ENCODE measurements at regions not wholly inside any gene's neighbourhood (a gene's known extent, or its start where the extent isn't known, plus 50 kb on each side); places are given as distances from the start of the nearest gene placed in this dataset.

- DNase-seq: no peak
Observed at GRCh38 chr16:63008688-63009087, 972.5 kb upstream of the CDH8 start.

- no peak for DNase-seq
Observed at GRCh38 chr16:63005356-63005755, 969.1 kb upstream of the CDH8 start.

- no peak for DNase-seq
Observed at GRCh38 chr16:62989480-62989879, 953.2 kb upstream of the CDH8 start.

GRCh38 chr16:62985722-62986121 lies 949.5 kb upstream of the CDH8 start:
- DNase-seq: no peak

GRCh38 chr16:62978451-62978850 lies 942.2 kb upstream of the CDH8 start:
- no peak for DNase-seq

- no peak for DNase-seq
Observed at GRCh38 chr16:62977876-62978275, 941.6 kb upstream of the CDH8 start.

- no peak for DNase-seq
Observed at GRCh38 chr16:62974424-62974823, 938.2 kb upstream of the CDH8 start.

- DNase-seq: no peak
Observed at GRCh38 chr16:62970851-62971250, 934.6 kb upstream of the CDH8 start.

GRCh38 chr16:62969711-62970318 lies 933.6 kb upstream of the CDH8 start:
- no peak for DNase-seq

- DNase-seq: no peak
Observed at GRCh38 chr16:62967611-62968010, 931.4 kb upstream of the CDH8 start.

GRCh38 chr16:62967163-62967562 lies 930.9 kb upstream of the CDH8 start:
- DNase-seq: no peak

- DNase-seq: no peak
Observed at GRCh38 chr16:62966626-62967025, 930.4 kb upstream of the CDH8 start.

GRCh38 chr16:62965831-62966230 lies 929.6 kb upstream of the CDH8 start:
- no peak for DNase-seq

GRCh38 chr16:62963846-62964245 lies 927.6 kb upstream of the CDH8 start:
- DNase-seq: no peak

GRCh38 chr16:62955033-62955349 lies 918.8 kb upstream of the CDH8 start:
- DNase-seq: no peak

- no peak for DNase-seq
Observed at GRCh38 chr16:62954144-62955032, 918.1 kb upstream of the CDH8 start.

GRCh38 chr16:62950351-62950750 lies 914.1 kb upstream of the CDH8 start:
- DNase-seq: no peak

GRCh38 chr16:62940569-62940968 lies 904.3 kb upstream of the CDH8 start:
- DNase-seq: no peak

GRCh38 chr16:62939687-62940086 lies 903.4 kb upstream of the CDH8 start:
- DNase-seq: no peak

- DNase-seq: no peak
Observed at GRCh38 chr16:62933929-62934328, 897.7 kb upstream of the CDH8 start.

- DNase-seq: no peak
Observed at GRCh38 chr16:62929593-62929992, 893.4 kb upstream of the CDH8 start.

- DNase-seq: no peak
Observed at GRCh38 chr16:62927122-62927521, 890.9 kb upstream of the CDH8 start.

GRCh38 chr16:62926121-62926801 lies 890.0 kb upstream of the CDH8 start:
- no peak for DNase-seq

- DNase-seq: no peak
Observed at GRCh38 chr16:62921904-62922303, 885.7 kb upstream of the CDH8 start.
